ENCODE measurements at regions not wholly inside any gene's neighbourhood (a gene's known extent, or its start where the extent isn't known, plus 50 kb on each side); places are given as distances from the start of the nearest gene placed in this dataset.
"Not testable (repeated sequence)": the region's sequence is repeated elsewhere in the genome, so short reads cannot be mapped to it uniquely, and the experiment has no call there.

- TF ChIP-seq CTCF (IDR thresholded peaks at IDR 0.05; ENCODE audit: low read depth, low read length, missing control alignments) = peak; percentile 57
- no peak overlapping the region for H3K4me3 ChIP-seq (ENCODE audit: low read depth, low read length)
- DNase-seq (ENCODE audit: low read depth) = peak; percentile 45
- in situ Hi-C loops (cut with HindIII; ENCODE audit: low sequenced_read_pairs) = no loop called here
Measured at GRCh38 chr4:56575820-56576429, 70.3 kb downstream of the ARL9 start.

- in situ Hi-C loops (cut with HindIII; ENCODE audit: low sequenced_read_pairs); DNase-seq (ENCODE audit: low read depth); H3K4me3 ChIP-seq (ENCODE audit: low read depth, low read length): not testable (repeated sequence)
Measured at GRCh38 chr4:56592417-56592816, 86.8 kb downstream of the ARL9 start.
